IPS-11a (cell line): ENCODE measurements at regions not wholly inside any gene's neighbourhood (a gene's known extent, or its start where the extent isn't known, plus 50 kb on each side); places are given as distances from the start of the nearest gene placed in this dataset.

Source experiments
- H3K4me3 ChIP-seq: one replicate; pipeline ENCODE4 v1.5.1; 2013; ENCODE audit warnings: low read depth, low read length, control low read depth

- H3K4me3 ChIP-seq, result no peak overlapping the region
Measured at GRCh38 chr1:65741993-65742392, 50.7 kb upstream of the PDE4B start.
